H9 (cell line): ENCODE measurements at regions not wholly inside any gene's neighbourhood (a gene's known extent, or its start where the extent isn't known, plus 50 kb on each side); places are given as distances from the start of the nearest gene placed in this dataset.

ENCODE experiments used
- DNase-seq: peaks from one replicate; pipeline ENCODE4 v3.0.0-alpha.2; 2017
- H2AFZ ChIP-seq: one replicate; pipeline ENCODE4 v1.6.1; 2013; ENCODE audit warnings: mild to moderate bottlenecking, low read length, control low read depth, moderate library complexity
- H2AK5ac ChIP-seq: 2 replicates; pipeline ENCODE4 v1.6.1; 2013; ENCODE audit warnings: low read length, control low read depth, mixed read lengths; ENCODE audit not compliant: insufficient read length
- H2BK120ac ChIP-seq: one replicate; pipeline ENCODE4 v1.6.1; 2013; ENCODE audit warnings: low read depth, mild to moderate bottlenecking, low read length, control low read depth, inconsistent platforms; ENCODE audit not compliant: poor library complexity, severe bottlenecking
- H2BK12ac ChIP-seq: 2 replicates; pipeline ENCODE4 v1.6.1; 2013; ENCODE audit warnings: low read length, control low read depth, mixed read lengths, low read depth; ENCODE audit not compliant: insufficient read length
- H2BK15ac ChIP-seq: 2 replicates; pipeline ENCODE4 v1.6.1; 2013; ENCODE audit warnings: low read depth, low read length, control low read depth
- H2BK20ac ChIP-seq: one replicate; pipeline ENCODE4 v1.6.1; 2013; ENCODE audit warnings: low read depth, mild to moderate bottlenecking, low read length, control low read depth, inconsistent platforms; ENCODE audit not compliant: poor library complexity, severe bottlenecking
- H2BK5ac ChIP-seq: 2 replicates; pipeline ENCODE4 v1.6.1; 2013; ENCODE audit warnings: low read length, control low read depth, mixed read lengths; ENCODE audit not compliant: insufficient read length
- H3K14ac ChIP-seq: 2 replicates; pipeline ENCODE4 v1.6.1; 2013; ENCODE audit warnings: low read length, control low read depth; ENCODE audit not compliant: insufficient read depth
- H3K18ac ChIP-seq: 2 replicates; pipeline ENCODE4 v1.6.1; 2013; ENCODE audit warnings: low read depth, mild to moderate bottlenecking, mixed read lengths, low read length, control low read depth; ENCODE audit not compliant: insufficient read length
- H3K23ac ChIP-seq: 2 replicates; pipeline ENCODE4 v1.6.1; 2013; ENCODE audit warnings: low read length, control low read depth, mixed read lengths, low read depth; ENCODE audit not compliant: insufficient read length
- H3K23me2 ChIP-seq: 2 replicates; pipeline ENCODE4 v1.6.1; 2013; ENCODE audit warnings: low read depth, mild to moderate bottlenecking, mixed read lengths, low read length, control low read depth; ENCODE audit not compliant: insufficient read length, poor library complexity, severe bottlenecking
- H3K27ac ChIP-seq: 2 replicates; pipeline ENCODE4 v1.5.1; 2013; ENCODE audit warnings: low read length, control low read depth, mixed read lengths, low read depth; ENCODE audit not compliant: insufficient read length
- H3K27me3 ChIP-seq: 2 replicates; pipeline ENCODE4 v1.6.1; 2013; ENCODE audit warnings: low read length, control low read depth, inconsistent platforms; ENCODE audit not compliant: insufficient read depth
- H3K4ac ChIP-seq: 2 replicates; pipeline ENCODE4 v1.6.1; 2013; ENCODE audit warnings: low read depth, mild to moderate bottlenecking, control low read depth, inconsistent platforms, low read length, moderate library complexity
- H3K4me1 ChIP-seq: 2 replicates; pipeline ENCODE4 v1.6.1; 2013; ENCODE audit warnings: low read length, control low read depth, inconsistent platforms; ENCODE audit not compliant: insufficient read depth
- H3K4me2 ChIP-seq: 2 replicates; pipeline ENCODE4 v1.6.1; 2013; ENCODE audit warnings: low read length, control low read depth, mixed read lengths; ENCODE audit not compliant: insufficient read length, insufficient read depth
- H3K56ac ChIP-seq: 2 replicates; pipeline ENCODE4 v1.6.1; 2013; ENCODE audit warnings: low read depth, mild to moderate bottlenecking, mixed read lengths, low read length, control low read depth; ENCODE audit not compliant: insufficient read length
- H3K79me1 ChIP-seq: 2 replicates; pipeline ENCODE4 v1.6.1; 2013; ENCODE audit warnings: low read depth, mild to moderate bottlenecking, moderate library complexity, low read length, control low read depth, inconsistent platforms; ENCODE audit not compliant: insufficient read depth, poor library complexity, severe bottlenecking
- H3K79me2 ChIP-seq: 2 replicates; pipeline ENCODE4 v1.6.1; 2013; ENCODE audit warnings: low read length, control low read depth, inconsistent platforms; ENCODE audit not compliant: insufficient read depth
- H3K9ac ChIP-seq: 2 replicates; pipeline ENCODE4 v1.6.1; 2013; ENCODE audit warnings: low read length, control low read depth, mixed read lengths; ENCODE audit not compliant: insufficient read length; ENCODE audit errors: extremely low read depth
- H3K9me3 ChIP-seq: one replicate; pipeline ENCODE4 v1.6.1; 2013; ENCODE audit warnings: low read depth, low read length, inconsistent platforms; ENCODE audit not compliant: control insufficient read depth
- H3T11ph ChIP-seq: one replicate; pipeline ENCODE4 v1.6.1; 2013; ENCODE audit warnings: mild to moderate bottlenecking, low read length, control low read depth, inconsistent platforms
- H4K20me1 ChIP-seq: one replicate; pipeline ENCODE4 v1.6.1; 2013; ENCODE audit not compliant: control insufficient read depth, insufficient read length, insufficient read depth
- H4K5ac ChIP-seq: 2 replicates; pipeline ENCODE4 v1.6.1; 2013; ENCODE audit warnings: low read depth, mild to moderate bottlenecking, mixed read lengths, low read length, control low read depth; ENCODE audit not compliant: insufficient read length
- H4K8ac ChIP-seq: replicated peaks from 2 replicates; pipeline ENCODE4 v1.6.1; 2013; ENCODE audit warnings: low read length, control low read depth, mixed read lengths, low read depth; ENCODE audit not compliant: insufficient read length
- H4K91ac ChIP-seq: 2 replicates; pipeline ENCODE4 v1.6.1; 2013; ENCODE audit warnings: low read depth, mild to moderate bottlenecking, moderate library complexity, mixed read lengths, low read length, control low read depth; ENCODE audit not compliant: insufficient read length
- H3K27ac Mint-ChIP-seq, 3 experiments: 2 replicates in 2 of 3; 3 replicates in 1 of 3; pipeline ENCODE4 v1.8.0; 2020 to 2021; ENCODE audit warnings: mixed read lengths in 3 of 3, mild to moderate bottlenecking in 1 of 3, moderate library complexity in 1 of 3
- H3K27me3 Mint-ChIP-seq: 2 replicates; pipeline ENCODE4 v1.8.0; 2021; ENCODE audit warnings: low read depth, mild to moderate bottlenecking, moderate library complexity, mixed read lengths
- H3K36me3 Mint-ChIP-seq, 3 experiments: 2 replicates in 2 of 3; 3 replicates in 1 of 3; pipeline ENCODE4 v1.8.0; 2020 to 2021; ENCODE audit warnings: low read depth in 3 of 3, mixed read lengths in 3 of 3; ENCODE audit not compliant: insufficient read depth in 1 of 3
- H3K4me1 Mint-ChIP-seq, 2 experiments: 2 replicates each; pipeline ENCODE4 v1.8.0; 2020; ENCODE audit warnings: mixed read lengths in 2 of 2
- H3K4me3 Mint-ChIP-seq, 2 experiments: 2 replicates in 1 of 2; 3 replicates in 1 of 2; pipeline ENCODE4 v1.8.0; 2020 to 2021; ENCODE audit warnings: mild to moderate bottlenecking in 2 of 2, mixed read lengths in 2 of 2, moderate library complexity in 1 of 2
- H3K9me3 Mint-ChIP-seq, 2 experiments: 2 replicates in 1 of 2; 3 replicates in 1 of 2; pipeline ENCODE4 v1.8.0; 2020; ENCODE audit warnings: mild to moderate bottlenecking in 2 of 2, mixed read lengths in 2 of 2, moderate library complexity in 1 of 2
- WGBS: extraction: QIAGEN DNeasy Blood & Tissue Kit; methylation state at CpG from one replicate; pipeline ENCODE4 v1.1.7; 2013; ENCODE audit warnings: missing lambda C conversion rate, low lambda C conversion rate, mixed read lengths; ENCODE audit not compliant: insufficient read length; ENCODE audit errors: extremely low coverage; 5-methylcytosine and 5-hydroxymethylcytosine counted together
- TF ChIP-seq, protein P1 (sequence below): fragments of 200-600 bp; sonication (generic); conservative IDR thresholded peaks from 3 replicates; pipeline ENCODE4 v1.8.0; 2021; ENCODE audit warnings: antibody characterized with exemption, mild to moderate bottlenecking

DNA sequence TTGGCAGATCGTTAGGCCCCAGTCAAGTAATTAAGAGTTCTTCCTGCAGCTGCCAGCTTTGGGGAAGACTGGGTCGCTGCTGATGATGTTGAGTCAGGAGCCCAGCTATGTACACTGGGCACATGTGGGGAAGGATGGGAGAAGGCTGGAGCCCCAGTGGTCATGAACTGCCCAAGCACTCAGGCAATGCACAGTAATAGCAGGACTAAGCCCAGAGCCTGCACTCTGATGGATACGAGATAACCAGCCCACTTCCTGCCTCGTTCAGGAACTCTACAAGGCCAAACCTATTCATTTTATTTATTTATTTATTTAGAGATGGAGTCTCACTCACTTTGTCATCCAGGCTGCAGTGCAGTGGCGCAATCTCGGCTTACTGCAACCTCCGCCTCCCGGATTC, 81.1 kb upstream of the BTG3 start:
- no peak overlapping the region for H2AK5ac ChIP-seq
- no CpG with 5 or more reads among the region's 8 CpGs for WGBS
- peaks cover 2 to 27% (median 14%) of the 10 kb centered on the region in 3 experiments; a peak in 6 of 7 replicates for H3K36me3 Mint-ChIP-seq
- no peak overlapping the region for H4K8ac ChIP-seq
- H3K4me1 Mint-ChIP-seq = peaks cover 23 to 26% of the 10 kb centered on the region in 2 experiments
- H3K4me3 Mint-ChIP-seq = no peak overlapping the region
- no peaks in the 10 kb centered on the region for H3K27me3 ChIP-seq
- H3K23ac ChIP-seq = no peak overlapping the region
- no peaks in the 10 kb centered on the region for H3K79me1 ChIP-seq
- no peak overlapping the region for H2BK5ac ChIP-seq
- H4K91ac ChIP-seq = no peak overlapping the region
- H3T11ph ChIP-seq = no peak overlapping the region
- H3K4ac ChIP-seq = no peak overlapping the region
- no peaks in the 10 kb centered on the region for H3K27me3 Mint-ChIP-seq
- no peak overlapping the region for H3K9ac ChIP-seq
- H4K5ac ChIP-seq = no peak overlapping the region
- no peak overlapping the region for H3K56ac ChIP-seq
- H3K14ac ChIP-seq = no peak overlapping the region
- H3K27ac ChIP-seq = no peak overlapping the region
- H3K18ac ChIP-seq = no peak overlapping the region
- H2BK120ac ChIP-seq = no peak overlapping the region
- H3K4me1 ChIP-seq = 0 out of 2 replicates have a peak, but pooled peaks cover 3% of the 10 kb centered on the region
- TF ChIP-seq, protein P1, sequence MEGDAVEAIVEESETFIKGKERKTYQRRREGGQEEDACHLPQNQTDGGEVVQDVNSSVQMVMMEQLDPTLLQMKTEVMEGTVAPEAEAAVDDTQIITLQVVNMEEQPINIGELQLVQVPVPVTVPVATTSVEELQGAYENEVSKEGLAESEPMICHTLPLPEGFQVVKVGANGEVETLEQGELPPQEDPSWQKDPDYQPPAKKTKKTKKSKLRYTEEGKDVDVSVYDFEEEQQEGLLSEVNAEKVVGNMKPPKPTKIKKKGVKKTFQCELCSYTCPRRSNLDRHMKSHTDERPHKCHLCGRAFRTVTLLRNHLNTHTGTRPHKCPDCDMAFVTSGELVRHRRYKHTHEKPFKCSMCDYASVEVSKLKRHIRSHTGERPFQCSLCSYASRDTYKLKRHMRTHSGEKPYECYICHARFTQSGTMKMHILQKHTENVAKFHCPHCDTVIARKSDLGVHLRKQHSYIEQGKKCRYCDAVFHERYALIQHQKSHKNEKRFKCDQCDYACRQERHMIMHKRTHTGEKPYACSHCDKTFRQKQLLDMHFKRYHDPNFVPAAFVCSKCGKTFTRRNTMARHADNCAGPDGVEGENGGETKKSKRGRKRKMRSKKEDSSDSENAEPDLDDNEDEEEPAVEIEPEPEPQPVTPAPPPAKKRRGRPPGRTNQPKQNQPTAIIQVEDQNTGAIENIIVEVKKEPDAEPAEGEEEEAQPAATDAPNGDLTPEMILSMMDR = no peak
- no peak overlapping the region for H2BK15ac ChIP-seq
- no peak overlapping the region for H2BK20ac ChIP-seq
- no peak overlapping the region; a peak in 1 of 7 replicates for H3K27ac Mint-ChIP-seq
- no peak overlapping the region for H3K4me2 ChIP-seq
- H3K9me3 Mint-ChIP-seq = peaks cover 9 to 22% of the 10 kb centered on the region in 2 experiments
- no peak overlapping the region for H2BK12ac ChIP-seq
- no peaks in the 10 kb centered on the region for H3K79me2 ChIP-seq
- H4K20me1 ChIP-seq = no peaks in the 10 kb centered on the region
- no peaks in the 10 kb centered on the region for H3K23me2 ChIP-seq
- no peak overlapping the region for H2AFZ ChIP-seq
- H3K9me3 ChIP-seq = no peaks in the 10 kb centered on the region
- no peak for DNase-seq
